ENCODE measurements at regions not wholly inside any gene's neighbourhood (a gene's known extent, or its start where the extent isn't known, plus 50 kb on each side); places are given as distances from the start of the nearest gene placed in this dataset.

GRCh38 chr4:13968723-13969122 lies 341.2 kb upstream of the BOD1L1 start:
- H3K36me3 Mint-ChIP-seq (ENCODE audit: low read depth, unreplicated experiment), result no peaks in the 10 kb centered on the region
- H3K9me3 Mint-ChIP-seq (ENCODE audit: unreplicated experiment), result no peaks in the 10 kb centered on the region
- H3K27ac Mint-ChIP-seq (ENCODE audit: unreplicated experiment), result no peak overlapping the region
- TF ChIP-seq CTCF (IDR thresholded peaks at IDR 0.05; ENCODE audit: unreplicated experiment), result no peak
- no peaks in the 10 kb centered on the region for H3K27me3 Mint-ChIP-seq (ENCODE audit: unreplicated experiment)
- H3K4me3 Mint-ChIP-seq (ENCODE audit: unreplicated experiment), result no peak overlapping the region
- DNase-seq (ENCODE audit: low spot score), result no peak
- peaks cover 3% of the 10 kb centered on the region for H3K4me1 Mint-ChIP-seq (ENCODE audit: unreplicated experiment)

- Mint-ChIP-seq H3K4me1 (ENCODE audit: unreplicated experiment) (peaks cover 3% of the 10 kb centered on the region), H3K9me3 (ENCODE audit: unreplicated experiment) (no peaks in the 10 kb centered on the region), H3K27me3 (ENCODE audit: unreplicated experiment) (no peaks in the 10 kb centered on the region), H3K36me3 (ENCODE audit: low read depth, unreplicated experiment) (no peaks in the 10 kb centered on the region), H3K4me3 (ENCODE audit: unreplicated experiment) (no peak overlapping the region), H3K27ac (ENCODE audit: unreplicated experiment) (no peak overlapping the region)
- no peak for DNase-seq (ENCODE audit: low spot score)
- TF ChIP-seq CTCF (IDR thresholded peaks at IDR 0.05; ENCODE audit: unreplicated experiment), result no peak
Measured at GRCh38 chr4:13970349-13970748, 342.8 kb upstream of the BOD1L1 start.

- no peaks in the 10 kb centered on the region for H3K36me3 Mint-ChIP-seq (ENCODE audit: low read depth, unreplicated experiment)
- no peaks in the 10 kb centered on the region for H3K27me3 Mint-ChIP-seq (ENCODE audit: unreplicated experiment)
- no peaks in the 10 kb centered on the region for H3K9me3 Mint-ChIP-seq (ENCODE audit: unreplicated experiment)
- no peak overlapping the region for H3K27ac Mint-ChIP-seq (ENCODE audit: unreplicated experiment)
- DNase-seq (ENCODE audit: low spot score), result no peak
- H3K4me1 Mint-ChIP-seq (ENCODE audit: unreplicated experiment), result peaks cover 5% of the 10 kb centered on the region
- no peak for TF ChIP-seq CTCF (IDR thresholded peaks at IDR 0.05; ENCODE audit: unreplicated experiment)
- no peak overlapping the region for H3K4me3 Mint-ChIP-seq (ENCODE audit: unreplicated experiment)
Measured at GRCh38 chr4:13977746-13978145, 350.2 kb upstream of the BOD1L1 start.

- no peaks in the 10 kb centered on the region for H3K27me3 Mint-ChIP-seq (ENCODE audit: unreplicated experiment)
- TF ChIP-seq CTCF (IDR thresholded peaks at IDR 0.05; ENCODE audit: unreplicated experiment), result no peak
Measured at GRCh38 chr4:13980317-13981310, 353.1 kb upstream of the BOD1L1 start.

GRCh38 chr4:13981499-13981898 lies 354.0 kb upstream of the BOD1L1 start:
- Mint-ChIP-seq H3K9me3 (ENCODE audit: unreplicated experiment) (no peaks in the 10 kb centered on the region), H3K27me3 (ENCODE audit: unreplicated experiment) (no peaks in the 10 kb centered on the region), H3K4me3 (ENCODE audit: unreplicated experiment) (no peak overlapping the region), H3K27ac (ENCODE audit: unreplicated experiment) (no peak overlapping the region), H3K4me1 (ENCODE audit: unreplicated experiment) (peaks cover 5% of the 10 kb centered on the region), H3K36me3 (ENCODE audit: low read depth, unreplicated experiment) (no peaks in the 10 kb centered on the region)
- no peak for TF ChIP-seq CTCF (IDR thresholded peaks at IDR 0.05; ENCODE audit: unreplicated experiment)
- no peak for DNase-seq (ENCODE audit: low spot score)

More at GRCh38 chr4:13980317-13981310, 353.1 kb upstream of the BOD1L1 start:
- Mint-ChIP-seq H3K4me3 (ENCODE audit: unreplicated experiment) (no peak overlapping the region), H3K27ac (ENCODE audit: unreplicated experiment) (no peak overlapping the region), H3K36me3 (ENCODE audit: low read depth, unreplicated experiment) (no peaks in the 10 kb centered on the region), H3K9me3 (ENCODE audit: unreplicated experiment) (no peaks in the 10 kb centered on the region), H3K4me1 (ENCODE audit: unreplicated experiment) (peaks cover 5% of the 10 kb centered on the region)
- no peak for DNase-seq (ENCODE audit: low spot score)
